Kidney epithelial cell (primary cell): ENCODE measurements at regions not wholly inside any gene's neighbourhood (a gene's known extent, or its start where the extent isn't known, plus 50 kb on each side); places are given as distances from the start of the nearest gene placed in this dataset.
A peak's percentile ranks its signal among the peaks of the same experiment; 100 is the strongest.

ENCODE experiments used
- DNase-seq: peaks from one replicate; pipeline ENCODE4 v3.0.0-alpha.2; 2010; ENCODE audit warnings: low read depth
- H3K27me3 ChIP-seq: 2 replicates; pipeline ENCODE4 v1.6.0; 2011; ENCODE audit warnings: low read length; ENCODE audit not compliant: control insufficient read depth, insufficient read depth
- H3K36me3 ChIP-seq: 2 replicates; pipeline ENCODE4 v1.5.1; 2011; ENCODE audit warnings: low read length; ENCODE audit not compliant: control insufficient read depth, insufficient read depth
- H3K4me3 ChIP-seq: 2 replicates; pipeline ENCODE4 v1.5.1; 2011; ENCODE audit warnings: low read depth, mild to moderate bottlenecking, control low read depth, low read length
- TF ChIP-seq, protein P1 (sequence below): IDR thresholded peaks from 2 replicates; pipeline ENCODE4 v1.5.1; 2011; ENCODE audit warnings: mild to moderate bottlenecking, moderate library complexity, low read length, control low read depth, inconsistent platforms; ENCODE audit not compliant: insufficient read depth, poor library complexity, severe bottlenecking

DNA sequence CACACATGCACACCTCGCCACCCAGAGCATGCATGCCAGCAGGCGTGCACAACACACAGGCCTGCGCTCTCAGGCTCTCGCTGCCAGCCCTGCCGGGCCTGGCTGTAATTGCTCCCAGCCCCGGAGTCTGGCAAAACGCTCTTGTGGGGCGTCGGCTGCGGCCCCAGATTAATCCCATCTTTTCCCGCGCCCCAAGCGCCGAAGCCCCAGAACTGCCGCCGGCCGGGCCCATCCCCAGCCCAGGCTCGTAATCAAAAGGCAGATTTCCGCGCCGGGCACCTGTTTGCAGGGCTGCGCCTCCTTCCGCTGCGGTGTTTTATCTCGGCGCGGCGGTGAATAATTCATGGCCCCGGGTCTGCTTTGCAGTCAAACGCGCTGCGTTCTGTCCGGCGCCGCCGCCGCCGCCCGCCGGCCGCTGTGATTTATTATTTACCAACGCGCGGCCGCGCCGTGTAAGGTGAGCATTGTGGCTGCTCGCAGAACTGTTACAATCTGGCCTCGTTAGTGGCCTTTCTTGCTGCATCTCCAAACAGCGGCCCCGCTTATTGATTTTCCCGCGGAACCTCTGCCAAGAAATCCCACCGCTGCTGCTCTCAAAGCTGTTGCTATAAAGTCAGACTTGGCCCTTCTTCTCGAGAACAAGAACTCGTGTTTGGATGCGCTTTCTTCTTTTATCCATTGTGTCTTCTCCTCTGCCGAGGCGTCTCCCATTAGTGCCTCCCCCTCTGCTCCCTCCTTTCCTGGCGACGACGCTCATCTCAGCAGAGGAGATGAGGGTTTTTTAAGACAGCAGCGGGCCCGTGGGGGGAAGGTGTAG lies 126.1 kb downstream of the IRX5 start:
- TF ChIP-seq, protein P1, sequence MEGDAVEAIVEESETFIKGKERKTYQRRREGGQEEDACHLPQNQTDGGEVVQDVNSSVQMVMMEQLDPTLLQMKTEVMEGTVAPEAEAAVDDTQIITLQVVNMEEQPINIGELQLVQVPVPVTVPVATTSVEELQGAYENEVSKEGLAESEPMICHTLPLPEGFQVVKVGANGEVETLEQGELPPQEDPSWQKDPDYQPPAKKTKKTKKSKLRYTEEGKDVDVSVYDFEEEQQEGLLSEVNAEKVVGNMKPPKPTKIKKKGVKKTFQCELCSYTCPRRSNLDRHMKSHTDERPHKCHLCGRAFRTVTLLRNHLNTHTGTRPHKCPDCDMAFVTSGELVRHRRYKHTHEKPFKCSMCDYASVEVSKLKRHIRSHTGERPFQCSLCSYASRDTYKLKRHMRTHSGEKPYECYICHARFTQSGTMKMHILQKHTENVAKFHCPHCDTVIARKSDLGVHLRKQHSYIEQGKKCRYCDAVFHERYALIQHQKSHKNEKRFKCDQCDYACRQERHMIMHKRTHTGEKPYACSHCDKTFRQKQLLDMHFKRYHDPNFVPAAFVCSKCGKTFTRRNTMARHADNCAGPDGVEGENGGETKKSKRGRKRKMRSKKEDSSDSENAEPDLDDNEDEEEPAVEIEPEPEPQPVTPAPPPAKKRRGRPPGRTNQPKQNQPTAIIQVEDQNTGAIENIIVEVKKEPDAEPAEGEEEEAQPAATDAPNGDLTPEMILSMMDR: no peak
- Histone ChIP-seq H3K4me3 (peak overlapping the region; percentile 17), H3K27me3 (peaks cover 25% of the 10 kb centered on the region), H3K36me3 (no peaks in the 10 kb centered on the region)
- DNase-seq: no peak

DNA sequence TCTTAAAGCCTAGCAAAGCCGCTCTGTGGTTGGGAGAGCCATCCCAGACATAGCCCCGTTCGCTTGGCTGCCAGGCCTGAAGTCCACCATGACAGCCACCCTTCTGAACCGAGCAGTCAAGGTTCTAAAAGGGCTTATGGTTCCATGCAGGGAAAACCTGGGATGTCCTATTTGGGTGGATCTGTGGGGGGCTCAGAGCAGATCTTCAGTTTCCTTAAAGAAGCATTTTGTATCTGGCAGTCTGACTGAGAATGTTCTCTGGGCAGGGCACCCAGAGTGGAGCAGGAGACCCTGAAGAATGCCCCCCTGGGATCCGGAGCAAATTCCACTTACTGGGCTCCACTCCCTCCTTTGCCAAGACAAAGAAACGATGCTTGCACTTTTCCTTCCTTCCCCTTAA lies 127.2 kb downstream of the IRX5 start:
- Histone ChIP-seq H3K27me3 (peaks cover 25% of the 10 kb centered on the region), H3K36me3 (no peaks in the 10 kb centered on the region), H3K4me3 (no peak overlapping the region)
- TF ChIP-seq, protein P1: no peak
- DNase-seq: no peak

DNA sequence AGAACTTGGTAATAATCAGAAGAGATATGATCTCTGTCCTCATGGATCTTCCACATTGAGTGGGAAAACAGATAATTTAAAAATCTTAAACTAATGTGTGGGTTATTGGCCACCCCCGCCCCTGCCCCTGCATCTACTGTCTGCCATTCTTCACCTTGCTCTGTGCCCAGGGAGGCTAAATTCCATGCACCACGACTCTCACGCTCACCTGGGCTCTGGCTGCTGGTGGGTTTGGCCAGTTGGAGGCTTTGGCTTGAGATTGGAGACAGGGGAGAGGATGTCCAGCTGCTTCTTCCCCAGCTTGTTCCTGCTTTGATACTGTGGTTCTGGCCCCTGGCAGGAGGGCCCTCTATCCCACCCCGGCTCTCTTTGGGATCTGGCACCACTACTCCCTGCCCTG lies 127.9 kb downstream of the IRX5 start:
- TF ChIP-seq, protein P1: no peak
- no peak for DNase-seq
- no peak overlapping the region for H3K4me3 ChIP-seq
- H3K36me3 ChIP-seq: no peaks in the 10 kb centered on the region
- H3K27me3 ChIP-seq: peaks cover 25% of the 10 kb centered on the region

DNA sequence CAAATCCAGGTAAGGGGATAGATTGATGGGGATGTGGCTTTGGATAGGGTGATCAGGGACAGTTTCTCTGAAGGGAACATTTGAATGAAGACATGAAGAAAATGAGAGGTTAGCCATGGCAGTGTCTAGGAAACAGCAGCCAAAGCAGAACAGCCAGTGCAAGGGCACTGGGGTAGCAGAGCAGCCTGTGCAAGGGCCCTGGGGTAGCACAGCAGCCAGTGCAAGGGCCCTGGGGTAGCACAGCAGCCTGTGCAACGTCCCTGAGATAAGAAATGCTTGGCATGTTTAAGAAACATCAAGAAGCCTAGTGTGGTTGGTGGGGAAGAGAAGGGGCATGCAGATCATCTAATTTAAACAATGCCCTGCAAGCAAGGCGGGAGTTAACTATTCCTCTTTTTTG lies 128.5 kb downstream of the IRX5 start:
- Histone ChIP-seq H3K4me3 (no peak overlapping the region), H3K27me3 (peaks cover 25% of the 10 kb centered on the region), H3K36me3 (no peaks in the 10 kb centered on the region)
- TF ChIP-seq, protein P1: no peak
- DNase-seq: no peak

- DNase-seq: no peak
- peaks cover 22% of the 10 kb centered on the region for H3K27me3 ChIP-seq
- H3K36me3 ChIP-seq: no peaks in the 10 kb centered on the region
- no peak overlapping the region for H3K4me3 ChIP-seq
- TF ChIP-seq, protein P1: no peak
Measured at GRCh38 chr16:55061126-55061525, 130.5 kb downstream of the IRX5 start.

DNA sequence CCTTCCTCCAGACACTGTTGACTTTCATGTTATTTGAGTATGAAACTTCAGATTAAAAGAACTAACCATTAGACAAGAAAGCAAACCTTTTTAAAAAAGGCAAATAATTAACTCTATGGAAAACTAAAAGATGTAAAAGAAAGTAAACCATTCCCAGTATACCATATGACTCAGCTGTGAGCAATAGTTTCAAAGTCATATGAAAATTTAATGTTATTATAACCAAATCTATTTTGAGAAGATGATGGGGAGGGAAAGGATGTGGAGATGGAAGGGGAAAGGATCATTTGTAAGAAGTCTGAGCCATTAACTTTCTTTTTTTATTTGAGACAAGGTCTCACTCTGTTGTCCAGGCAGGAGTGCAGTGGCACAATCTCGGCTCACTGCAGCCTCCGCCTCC lies 131.8 kb downstream of the IRX5 start:
- TF ChIP-seq, protein P1: no peak
- no peak for DNase-seq
- Histone ChIP-seq H3K27me3 (peaks cover 9% of the 10 kb centered on the region), H3K36me3 (no peaks in the 10 kb centered on the region), H3K4me3 (no peak overlapping the region)
